Activated T-cell treated with anti-CD3 and anti-CD28 coated beads, Interleukin-2, amount 50 U/mL, for 24 hours (primary cell): ENCODE measurements at regions not wholly inside any gene's neighbourhood (a gene's known extent, or its start where the extent isn't known, plus 50 kb on each side); places are given as distances from the start of the nearest gene placed in this dataset.

Experiments
- DNase-seq: peaks from one replicate; pipeline ENCODE4 v3.0.0-alpha.2; 2020
- H3K27ac Mint-ChIP-seq: 2 replicates; pipeline ENCODE4 v1.8.0; 2020; ENCODE audit warnings: mild to moderate bottlenecking, mixed read lengths
- H3K27me3 Mint-ChIP-seq: 2 replicates; pipeline ENCODE4 v1.8.0; 2020; ENCODE audit warnings: mixed read lengths
- H3K36me3 Mint-ChIP-seq: 2 replicates; pipeline ENCODE4 v1.8.0; 2020; ENCODE audit warnings: low read depth, mixed read lengths
- H3K4me1 Mint-ChIP-seq: 2 replicates; pipeline ENCODE4 v1.8.0; 2020; ENCODE audit warnings: low read depth, mixed read lengths
- H3K4me3 Mint-ChIP-seq: 2 replicates; pipeline ENCODE4 v1.8.0; 2020; ENCODE audit warnings: mild to moderate bottlenecking, moderate library complexity, mixed read lengths
- H3K9me3 Mint-ChIP-seq: 2 replicates; pipeline ENCODE4 v1.8.0; 2020; ENCODE audit warnings: mixed read lengths

DNA sequence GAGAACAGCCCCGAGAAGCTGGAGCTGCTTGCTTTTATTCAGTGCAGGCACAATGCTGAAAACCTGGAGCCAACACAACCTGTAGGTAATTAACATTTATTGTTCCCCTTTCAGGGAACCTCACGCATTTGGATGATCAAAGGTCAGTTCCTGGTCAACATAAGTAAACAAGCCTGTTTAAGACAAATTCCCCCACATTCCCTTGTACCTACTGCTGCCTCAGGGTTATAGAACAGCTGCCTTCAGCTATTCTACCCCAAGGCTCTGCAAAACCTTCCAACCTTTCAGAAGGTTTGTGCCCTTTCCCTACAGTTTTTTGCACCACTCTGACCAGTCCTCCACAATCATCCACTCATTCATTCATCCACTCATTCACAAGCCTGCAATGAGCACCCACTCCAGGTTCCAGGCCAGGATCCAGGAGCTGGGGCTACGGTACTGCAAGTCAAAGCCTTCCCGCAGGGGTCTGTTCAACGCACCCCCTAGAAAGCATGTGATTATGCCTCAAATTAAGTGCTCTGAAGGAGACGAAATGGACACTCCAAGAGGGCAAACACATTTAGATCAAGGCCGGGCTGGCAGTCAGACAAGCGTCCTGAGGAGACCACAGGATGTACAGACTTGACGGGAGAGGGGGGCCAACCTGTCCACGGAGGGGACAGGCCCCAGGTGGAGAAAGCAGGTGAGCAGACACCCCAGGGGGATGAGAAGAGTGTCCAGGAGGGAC, 683.9 kb downstream of the MATN1 start:
- Mint-ChIP-seq H3K27ac (no peak overlapping the region), H3K27me3 (peaks cover 13% of the 10 kb centered on the region), H3K9me3 (no peaks in the 10 kb centered on the region), H3K36me3 (no peaks in the 10 kb centered on the region), H3K4me3 (no peak overlapping the region), H3K4me1 (no peaks in the 10 kb centered on the region)
- no peak for DNase-seq

DNA sequence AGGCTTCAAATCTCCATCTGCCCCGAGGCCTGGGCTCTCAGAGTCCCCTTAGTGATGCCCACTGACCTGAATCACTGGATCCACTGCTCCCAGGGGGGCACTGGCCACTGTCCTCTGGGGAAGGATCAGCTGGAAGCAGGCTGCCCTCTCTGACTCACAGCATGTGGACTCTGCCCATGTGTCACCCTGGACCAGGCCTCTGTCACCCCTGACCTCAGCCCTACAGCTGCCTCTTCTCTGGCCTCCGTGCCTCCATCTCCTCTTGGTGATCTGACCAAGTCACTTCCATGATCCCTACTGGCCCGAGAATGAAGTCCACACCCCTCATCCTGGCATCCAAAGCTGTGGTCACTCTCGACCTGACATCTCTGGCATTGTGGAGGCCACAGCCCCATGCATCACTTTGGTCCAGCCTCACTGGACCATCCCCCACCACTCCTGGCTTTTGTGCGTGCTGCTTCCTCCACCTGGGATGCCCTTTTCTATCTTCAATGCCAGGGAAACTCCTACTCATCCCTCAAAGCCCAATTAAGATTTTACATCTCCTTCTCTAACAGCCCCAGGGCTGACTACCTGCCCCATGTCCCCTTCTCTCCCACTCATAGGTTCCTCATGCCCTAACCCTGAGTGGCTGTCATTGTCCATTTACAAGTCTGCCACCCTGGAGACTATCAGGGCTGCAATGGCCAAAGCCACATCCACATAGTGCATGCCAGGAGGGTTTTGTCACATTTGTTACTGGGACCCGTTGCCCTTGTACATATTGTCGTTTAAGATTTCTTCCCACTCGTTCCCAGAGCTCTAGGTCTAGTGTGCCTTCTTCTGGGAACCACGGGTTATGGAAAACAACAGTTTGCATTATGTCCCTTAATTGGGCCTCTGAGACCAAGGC, 685.0 kb downstream of the MATN1 start:
- no peaks in the 10 kb centered on the region for H3K36me3 Mint-ChIP-seq
- H3K27me3 Mint-ChIP-seq, result peaks cover 13% of the 10 kb centered on the region
- no peaks in the 10 kb centered on the region for H3K4me1 Mint-ChIP-seq
- H3K4me3 Mint-ChIP-seq, result no peak overlapping the region
- no peak for DNase-seq
- no peak overlapping the region for H3K27ac Mint-ChIP-seq
- no peaks in the 10 kb centered on the region for H3K9me3 Mint-ChIP-seq

DNA sequence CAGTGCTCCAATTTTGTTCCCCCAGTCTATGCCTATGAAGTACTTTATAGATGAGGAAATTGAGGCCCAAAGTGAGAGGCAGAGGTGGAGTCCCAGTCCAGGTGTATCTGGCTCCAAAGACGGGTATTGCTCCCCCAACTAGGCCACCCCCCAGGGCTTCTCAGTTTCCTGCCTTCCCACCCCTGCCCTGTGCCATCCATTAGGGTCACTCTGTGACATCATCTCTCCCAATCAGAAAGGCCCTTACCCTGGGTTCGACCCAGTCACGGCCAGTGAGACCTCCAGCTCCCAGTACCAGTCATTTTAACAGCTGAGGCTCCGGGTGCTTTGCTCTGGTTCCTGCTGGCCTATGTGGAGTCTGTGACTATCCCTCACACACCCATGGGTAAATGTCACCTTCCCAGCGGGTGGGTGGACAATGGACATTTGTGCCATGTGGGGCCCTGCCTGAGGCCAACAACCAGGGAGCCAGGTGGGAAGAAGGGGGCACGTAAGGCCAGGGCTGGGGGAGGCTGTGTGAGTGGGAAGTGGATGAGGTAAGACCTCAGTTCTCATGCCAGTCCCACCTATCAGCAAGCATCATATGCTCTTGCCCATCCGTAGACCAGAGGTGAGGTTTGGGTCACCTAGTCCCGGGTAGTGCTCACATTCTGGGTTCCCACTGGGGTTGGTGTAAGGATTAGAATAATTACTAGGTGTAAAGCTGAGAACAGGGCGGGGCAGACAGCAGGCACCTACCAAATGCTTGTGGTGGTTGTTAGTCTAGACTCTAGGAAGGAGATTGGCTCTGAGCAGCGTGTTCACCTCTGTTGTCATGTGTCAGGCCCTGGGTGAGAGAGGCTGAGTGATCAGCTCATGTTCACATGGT, 685.9 kb downstream of the MATN1 start:
- Mint-ChIP-seq H3K4me3 (no peak overlapping the region), H3K4me1 (no peaks in the 10 kb centered on the region), H3K36me3 (no peaks in the 10 kb centered on the region), H3K9me3 (peaks cover 4% of the 10 kb centered on the region), H3K27me3 (peaks cover 13% of the 10 kb centered on the region), H3K27ac (no peak overlapping the region)
- DNase-seq, result no peak

DNA sequence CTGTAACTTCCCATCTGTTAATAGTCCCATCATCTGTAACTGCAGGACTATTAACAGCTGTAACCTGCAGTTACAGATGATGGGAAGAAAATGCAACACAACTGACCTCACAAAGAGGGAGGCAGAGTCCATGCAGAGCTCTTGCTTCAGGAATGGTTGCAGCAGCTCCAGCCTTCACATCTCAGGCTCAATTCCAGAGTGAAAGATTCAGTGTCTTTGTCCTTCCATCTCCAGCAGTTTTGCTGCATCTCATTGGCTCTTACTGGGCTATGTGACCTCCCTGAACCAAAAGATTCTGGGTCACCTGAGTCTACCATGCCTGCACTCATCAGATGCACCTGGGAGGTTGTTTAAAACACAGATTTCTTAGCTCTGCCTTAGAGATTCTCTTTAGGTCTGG, 686.7 kb downstream of the MATN1 start:
- H3K9me3 Mint-ChIP-seq, result peaks cover 7% of the 10 kb centered on the region

DNA sequence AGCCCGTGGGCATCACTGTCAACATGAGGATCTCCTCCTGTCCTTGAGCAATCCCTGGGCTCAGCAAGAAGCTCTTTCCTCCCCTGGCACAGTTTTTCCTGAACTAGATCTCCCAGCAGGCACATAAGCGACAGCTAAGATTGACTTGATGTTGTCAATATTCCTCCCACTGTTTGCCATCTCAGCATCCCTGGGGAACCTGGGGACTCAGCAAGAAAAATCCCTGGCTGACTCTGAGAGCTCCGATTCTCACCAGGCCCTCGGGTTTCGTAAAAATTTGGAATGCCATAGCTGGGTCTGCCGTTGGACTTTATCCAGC, 687.2 kb downstream of the MATN1 start:
- Mint-ChIP-seq H3K4me1 (no peaks in the 10 kb centered on the region), H3K4me3 (no peak overlapping the region), H3K9me3 (peaks cover 7% of the 10 kb centered on the region), H3K27ac (no peak overlapping the region), H3K27me3 (peaks cover 18% of the 10 kb centered on the region), H3K36me3 (no peaks in the 10 kb centered on the region)
- DNase-seq, result no peak

More for the DNA sequence above, 686.7 kb downstream of the MATN1 start:
- no peak overlapping the region for H3K27ac Mint-ChIP-seq
- no peaks in the 10 kb centered on the region for H3K36me3 Mint-ChIP-seq
- no peaks in the 10 kb centered on the region for H3K4me1 Mint-ChIP-seq
- DNase-seq, result no peak
- peaks cover 18% of the 10 kb centered on the region for H3K27me3 Mint-ChIP-seq
- H3K4me3 Mint-ChIP-seq, result no peak overlapping the region

DNA sequence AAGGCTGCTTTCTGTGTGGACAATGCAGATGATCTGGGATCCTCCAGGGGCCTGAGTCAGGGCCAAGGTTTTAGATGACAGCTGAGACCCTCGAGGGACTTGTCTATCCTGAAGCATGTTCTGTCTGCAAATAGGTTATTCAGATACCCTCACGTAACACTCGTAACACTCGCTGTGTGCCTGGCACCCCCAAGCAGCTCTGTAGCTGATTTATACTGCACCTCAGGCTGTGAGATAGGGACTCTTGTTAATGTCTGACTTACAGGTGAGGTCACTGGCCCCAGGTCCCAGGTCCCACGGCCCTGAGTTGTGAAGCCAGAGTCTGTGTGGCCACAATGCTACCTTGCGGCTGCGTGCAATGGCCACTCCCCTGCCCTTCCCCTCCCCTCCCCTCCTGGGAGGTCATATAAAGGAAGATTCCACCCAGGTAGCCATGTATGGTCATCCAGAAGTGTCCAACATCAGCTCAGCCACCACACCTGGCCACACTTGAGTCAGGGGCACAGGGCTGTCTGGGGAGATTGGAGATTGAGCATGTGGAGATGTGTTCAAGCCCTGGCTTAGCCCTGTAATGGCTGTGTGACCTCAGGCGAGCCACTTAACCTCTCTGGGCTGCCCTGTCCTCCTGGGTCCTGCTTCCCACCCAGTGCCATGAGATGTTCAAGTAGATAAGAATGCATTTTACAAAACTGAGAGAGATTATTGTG, 687.7 kb downstream of the MATN1 start:
- no peak for DNase-seq
- no peaks in the 10 kb centered on the region for H3K4me1 Mint-ChIP-seq
- H3K36me3 Mint-ChIP-seq, result no peaks in the 10 kb centered on the region
- H3K27ac Mint-ChIP-seq, result no peak overlapping the region
- peaks cover 7% of the 10 kb centered on the region for H3K9me3 Mint-ChIP-seq
- no peak overlapping the region for H3K4me3 Mint-ChIP-seq
- peaks cover 18% of the 10 kb centered on the region for H3K27me3 Mint-ChIP-seq

DNA sequence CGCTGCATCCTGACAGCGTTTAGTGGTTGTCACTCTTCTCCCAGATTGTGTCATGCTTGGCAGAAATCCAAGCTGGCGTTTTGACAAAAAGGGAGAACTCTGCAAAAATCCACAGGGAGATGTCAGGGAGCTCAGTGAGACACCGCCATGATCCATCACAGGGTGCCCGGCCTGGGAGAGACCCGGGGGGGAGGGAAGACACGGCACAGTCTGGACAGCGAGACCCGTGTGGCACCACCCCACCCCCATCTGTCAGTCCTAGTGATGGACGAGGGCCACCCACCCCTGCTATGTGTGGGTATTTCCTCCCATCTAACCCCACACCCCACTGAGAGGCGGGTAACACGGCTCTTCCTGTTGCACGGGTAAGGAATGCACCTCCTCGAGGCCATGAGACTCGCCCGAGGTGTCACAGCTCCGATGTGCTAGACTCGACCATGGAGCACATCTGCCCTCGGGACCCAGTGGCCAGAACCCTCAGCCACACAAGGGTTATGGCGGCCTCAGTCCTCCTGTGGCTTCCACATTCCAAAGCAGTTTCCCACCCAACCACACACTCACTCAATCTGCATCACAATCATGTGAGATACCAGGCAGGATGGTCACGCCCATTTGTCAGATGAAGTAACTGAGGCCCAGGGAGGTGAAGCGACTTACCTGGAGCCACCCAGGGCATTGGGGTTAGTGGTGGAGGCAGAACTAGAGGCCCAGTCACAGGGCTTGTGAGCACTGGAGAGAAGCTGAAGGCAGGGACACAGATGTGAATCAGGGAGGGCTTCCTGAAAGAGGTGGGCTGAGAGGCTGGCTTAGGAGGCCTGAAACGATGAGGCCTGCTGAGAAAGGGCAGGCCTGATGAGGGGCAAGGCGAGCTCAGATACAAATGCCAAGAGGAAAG, 688.5 kb downstream of the MATN1 start:
- H3K36me3 Mint-ChIP-seq, result no peaks in the 10 kb centered on the region
- no peaks in the 10 kb centered on the region for H3K4me1 Mint-ChIP-seq
- peaks cover 7% of the 10 kb centered on the region for H3K9me3 Mint-ChIP-seq
- DNase-seq, result no peak
- H3K27me3 Mint-ChIP-seq, result peaks cover 12% of the 10 kb centered on the region
- H3K4me3 Mint-ChIP-seq, result no peak overlapping the region
- no peak overlapping the region for H3K27ac Mint-ChIP-seq

DNA sequence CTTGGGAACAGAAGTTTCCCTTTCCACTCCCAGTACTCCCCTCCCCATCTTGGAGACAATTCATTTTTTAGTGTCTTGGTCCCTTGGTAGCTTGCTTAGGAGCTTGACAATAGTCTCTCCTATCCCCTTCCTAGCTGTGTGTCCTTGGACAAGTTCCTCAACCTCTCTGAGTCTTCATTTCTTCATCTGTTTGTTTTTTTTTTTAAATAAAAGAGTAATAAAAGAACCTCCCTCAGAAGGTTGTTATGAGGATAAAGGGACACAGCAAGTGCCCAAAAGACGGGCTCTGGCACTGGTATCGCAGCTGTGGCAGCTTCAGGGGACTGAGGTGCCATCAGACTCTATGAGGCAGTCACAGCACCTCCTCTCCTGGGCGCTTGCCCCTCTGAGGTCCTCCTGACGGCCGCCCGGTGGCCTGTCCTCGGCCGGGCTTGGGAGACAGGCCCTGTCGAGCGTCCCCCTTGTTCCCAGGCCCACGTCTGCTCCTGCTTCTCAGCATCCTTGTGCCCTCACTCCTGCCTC, 689.2 kb downstream of the MATN1 start:
- Mint-ChIP-seq H3K4me1 (no peaks in the 10 kb centered on the region), H3K27me3 (peaks cover 15% of the 10 kb centered on the region), H3K36me3 (no peaks in the 10 kb centered on the region), H3K4me3 (no peak overlapping the region), H3K9me3 (peaks cover 7% of the 10 kb centered on the region), H3K27ac (no peak overlapping the region)
- no peak for DNase-seq

DNA sequence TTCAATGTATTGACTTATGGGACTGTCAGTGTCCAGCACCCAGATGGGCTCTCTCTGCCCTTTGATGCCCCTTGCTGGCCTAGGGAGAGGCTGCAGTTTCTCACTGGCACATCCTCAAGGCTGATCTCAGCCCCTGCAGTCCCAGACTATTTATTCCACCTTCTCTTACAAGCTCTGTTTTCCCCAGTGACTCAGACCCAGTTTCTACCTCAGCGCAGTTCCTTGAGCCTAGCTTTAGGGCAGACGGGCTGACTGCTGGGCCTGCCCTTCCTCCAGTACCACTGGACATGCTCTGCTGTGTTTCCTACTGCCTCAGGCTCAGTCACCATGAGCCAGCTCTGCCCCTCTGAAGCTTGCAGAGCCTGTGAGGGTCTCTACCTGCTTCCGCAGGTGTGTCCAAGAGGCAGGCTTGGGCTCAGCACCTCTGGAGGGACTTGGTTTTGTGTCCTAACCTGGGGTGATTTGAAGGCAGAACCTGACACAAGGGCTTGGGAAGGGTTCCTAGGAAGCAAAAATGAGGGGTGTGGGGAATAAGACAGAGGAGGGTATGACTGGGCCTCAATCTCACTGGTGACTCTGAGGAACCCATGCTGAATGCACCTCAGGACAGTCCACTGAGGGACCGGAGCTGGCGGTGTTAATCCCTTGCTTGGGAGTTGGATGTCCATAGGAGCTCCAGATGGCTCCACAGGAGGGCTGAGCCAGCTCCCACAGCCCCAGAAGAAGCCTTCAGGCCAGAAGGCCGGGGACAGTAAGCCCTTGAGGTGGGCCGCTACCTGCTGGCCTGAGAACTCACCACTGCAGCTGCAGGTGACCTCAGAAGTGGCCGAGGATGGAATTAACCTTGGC, 689.9 kb downstream of the MATN1 start:
- H3K4me3 Mint-ChIP-seq, result no peak overlapping the region
- no peaks in the 10 kb centered on the region for H3K36me3 Mint-ChIP-seq
- DNase-seq, result no peak
- no peaks in the 10 kb centered on the region for H3K4me1 Mint-ChIP-seq
- H3K27me3 Mint-ChIP-seq, result peaks cover 21% of the 10 kb centered on the region
- peaks cover 7% of the 10 kb centered on the region for H3K9me3 Mint-ChIP-seq
- no peak overlapping the region for H3K27ac Mint-ChIP-seq

DNA sequence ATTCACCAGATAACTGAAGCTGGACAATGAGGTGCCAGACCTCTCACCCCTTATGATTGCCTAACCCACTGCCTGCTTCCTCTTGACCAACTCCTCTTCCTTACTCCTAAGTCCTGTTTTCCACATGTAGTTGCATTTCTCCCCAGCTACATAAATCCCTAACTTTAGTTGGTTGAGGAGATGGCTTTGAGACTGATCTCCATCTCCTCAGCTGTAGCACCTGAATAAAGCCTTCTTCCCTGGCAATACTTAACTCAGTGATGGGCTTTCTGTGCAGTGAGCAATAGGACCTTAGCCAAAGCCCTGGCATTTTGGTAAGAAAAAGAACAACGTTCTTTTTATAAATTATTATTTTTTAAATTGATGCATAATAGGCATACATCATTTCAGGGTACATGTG, 691.1 kb downstream of the MATN1 start:
- Mint-ChIP-seq H3K36me3 (no peaks in the 10 kb centered on the region), H3K9me3 (peaks cover 7% of the 10 kb centered on the region), H3K27me3 (peaks cover 25% of the 10 kb centered on the region), H3K4me1 (no peaks in the 10 kb centered on the region), H3K27ac (no peak overlapping the region), H3K4me3 (no peak overlapping the region)
- DNase-seq, result no peak

DNA sequence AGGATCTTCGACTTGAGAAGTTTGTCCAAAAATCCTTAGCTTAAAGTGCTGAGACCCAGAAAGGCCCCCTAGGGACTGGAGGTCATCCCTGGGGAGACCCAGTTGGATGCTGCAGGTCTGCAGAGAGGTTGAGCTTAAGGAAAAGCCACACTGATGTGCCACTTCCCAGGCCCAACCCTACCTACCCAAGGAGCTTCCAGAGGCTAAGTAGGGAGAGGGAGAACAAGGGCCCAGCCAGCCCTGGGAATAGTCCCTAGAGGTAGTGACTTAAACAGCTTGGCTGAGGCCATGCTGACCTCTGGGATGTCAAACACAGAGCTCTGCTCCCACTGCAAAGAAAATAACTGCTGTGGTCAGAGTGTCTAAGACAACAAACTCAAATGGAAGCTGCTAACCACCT, 693.7 kb downstream of the MATN1 start:
- Mint-ChIP-seq H3K9me3 (peaks cover 7% of the 10 kb centered on the region), H3K27ac (no peak overlapping the region), H3K27me3 (peaks cover 23% of the 10 kb centered on the region), H3K4me3 (no peak overlapping the region), H3K4me1 (no peaks in the 10 kb centered on the region), H3K36me3 (no peaks in the 10 kb centered on the region)
- no peak for DNase-seq

DNA sequence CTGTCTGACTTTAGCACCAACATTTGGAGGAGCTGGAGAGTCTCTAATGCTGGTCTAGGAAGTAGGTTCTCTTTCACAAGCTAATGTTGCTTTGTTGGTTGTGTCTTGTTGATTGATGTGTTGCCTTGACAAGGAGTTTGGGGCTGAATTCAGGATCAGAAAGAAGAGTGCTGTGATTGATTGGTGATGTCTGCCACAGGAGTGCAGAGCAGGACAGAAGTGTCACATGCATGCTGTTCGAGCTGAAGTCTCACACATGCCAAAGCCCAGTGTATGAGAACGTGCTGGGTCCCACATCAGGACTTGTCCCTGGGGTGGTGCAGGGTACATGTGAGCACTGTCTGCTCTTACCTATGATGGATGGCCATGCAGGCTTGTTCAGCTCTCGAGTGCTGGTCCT, 694.4 kb downstream of the MATN1 start:
- no peak for DNase-seq
- Mint-ChIP-seq H3K4me3 (no peak overlapping the region), H3K36me3 (no peaks in the 10 kb centered on the region), H3K9me3 (peaks cover 7% of the 10 kb centered on the region), H3K27ac (no peak overlapping the region), H3K27me3 (peaks cover 29% of the 10 kb centered on the region), H3K4me1 (no peaks in the 10 kb centered on the region)
